HepG2 (cell line): ENCODE measurements at regions not wholly inside any gene's neighbourhood (a gene's known extent, or its start where the extent isn't known, plus 50 kb on each side); places are given as distances from the start of the nearest gene placed in this dataset.

Experiments used
- ATAC-seq: fragments of 200-7000 bp; cut with Tn5 transposase; 3 replicates; pipeline ENCODE4 v1.9.1; 2020; ENCODE audit warnings: mild to moderate bottlenecking, moderate library complexity
- BruUV-seq: library from RNA; stranded (reverse); fragments of 400-500 nt; replicated peaks from 2 replicates; lab custom pipeline; 2021; lab: Mats Ljungman, UMichigan
- CTCF ChIA-PET: fragments of 300-600 bp; formaldehyde crosslinking; extraction: SDS; loops from one replicate; lab custom pipeline; 2021; ENCODE audit warnings: low total read pairs, inconsistent platforms, low intra/inter-chr PET ratio; lab: Yijun Ruan, JAX
- POLR2A ChIA-PET: fragments of 350-600 bp; sonication (Branson Sonifier 250); formaldehyde crosslinking; loops from one replicate; lab custom pipeline; 2020; ENCODE audit warnings: antibody characterized with exemption, inconsistent platforms; lab: Yijun Ruan, JAX
- DNase-seq: peaks from one replicate; pipeline ENCODE4 v3.0.0-alpha.2; 2015; ENCODE audit warnings: low spot score
- FAIRE-seq: peaks from 3 replicates; lab custom pipeline; 2011; peaks lifted over from hg19 to GRCh38; lab: Jason Lieb, UNC
- H2AFZ ChIP-seq: one replicate; pipeline ENCODE4 v1.6.1; 2011; ENCODE audit warnings: low read length, inconsistent platforms
- H3K27ac ChIP-seq: fragments of 300-600 bp; 3 replicates; pipeline ENCODE4 v1.8.0; 2011; ENCODE audit warnings: mixed run types, mild to moderate bottlenecking, mixed read lengths, low read length, inconsistent platforms; ENCODE audit not compliant: insufficient read depth; ENCODE audit errors: extremely low read length
- H3K27me3 ChIP-seq, 2 experiments: fragments of 200-600 bp in 1 of 2; 2 replicates in 1 of 2; 3 replicates in 1 of 2; pipeline versions ENCODE4 v1.6.0 to v1.8.0; 2011; ENCODE audit warnings: low read length in 2 of 2, mild to moderate bottlenecking in 2 of 2, moderate library complexity in 2 of 2, inconsistent platforms in 1 of 2; ENCODE audit not compliant: insufficient read depth in 2 of 2, control insufficient read depth in 1 of 2
- H3K36me3 ChIP-seq, 2 experiments: fragments of 200-600 bp in 1 of 2; replicated peaks in 1 of 2; 2 replicates in 1 of 2; 3 replicates in 1 of 2; pipeline versions ENCODE4 v1.5.1 to v1.8.0; 2011; ENCODE audit warnings: low read length in 2 of 2, inconsistent platforms in 1 of 2; ENCODE audit not compliant: insufficient read depth in 2 of 2, control insufficient read depth in 1 of 2
- H3K4me1 ChIP-seq: 2 replicates; pipeline ENCODE4 v1.5.1; 2012; ENCODE audit warnings: low read length, inconsistent platforms; ENCODE audit not compliant: insufficient read depth
- H3K4me2 ChIP-seq: 2 replicates; pipeline ENCODE4 v1.6.0; 2011; ENCODE audit warnings: low read depth, low read length, inconsistent platforms
- H3K4me3 ChIP-seq, 3 experiments: fragments of 200-600 bp in 1 of 3; sonication (generic), shearing (Covaris generic) in 1 of 3; replicated peaks in 1 of 3; 2 replicates each; pipeline ENCODE4 v1.5.1; 2011 to 2016; ENCODE audit warnings: low read length in 3 of 3, inconsistent platforms in 2 of 3, low read depth in 2 of 3, mild to moderate bottlenecking in 2 of 3, control low read depth in 1 of 3, mixed read lengths in 1 of 3; ENCODE audit not compliant: insufficient read depth in 1 of 3
- H3K79me2 ChIP-seq: one replicate; pipeline ENCODE4 v1.6.1; 2011; ENCODE audit warnings: low read length, inconsistent platforms; ENCODE audit not compliant: insufficient read depth
- H3K9ac ChIP-seq: 2 replicates; pipeline ENCODE4 v1.6.0; 2011; ENCODE audit warnings: mild to moderate bottlenecking, low read depth, low read length, inconsistent platforms; ENCODE audit not compliant: insufficient read depth
- H3K9me3 ChIP-seq: 2 replicates; pipeline ENCODE4 v1.5.1; 2012; ENCODE audit warnings: mild to moderate bottlenecking, low read length
- H4K20me1 ChIP-seq: 2 replicates; pipeline ENCODE4 v1.6.0; 2011; ENCODE audit warnings: inconsistent platforms, mild to moderate bottlenecking, low read length, moderate library complexity; ENCODE audit not compliant: insufficient read depth
- ATF4 ChIP-seq, 2 experiments: fragments of 450-650 bp in 1 of 2; sonication (generic) in 1 of 2; formaldehyde crosslinking; IDR thresholded peaks; 2 replicates each; pipeline versions ENCODE4 v1.5.0 to v1.8.0; 2020 to 2022; ENCODE audit warnings: mild to moderate bottlenecking in 1 of 2, missing genetic modification reagents in 1 of 2
- GZF1 ChIP-seq: sonication (generic); formaldehyde crosslinking; IDR thresholded peaks from 2 replicates; pipeline ENCODE4 v1.5.1; 2020; ENCODE audit warnings: mild to moderate bottlenecking, missing genetic modification reagents
- JDP2 ChIP-seq: sonication (generic); formaldehyde crosslinking; IDR thresholded peaks from 2 replicates; pipeline ENCODE4 v1.8.1; 2022; ENCODE audit warnings: missing genetic modification reagents, borderline replicate concordance
- KLF16 ChIP-seq, 2 experiments: sonication (generic) in 1 of 2; formaldehyde crosslinking in 1 of 2; IDR thresholded peaks; 2 replicates each; pipeline versions ENCODE4 v1.6.1 to v1.8.0; 2016 to 2023; ENCODE audit warnings: missing genetic modification reagents in 2 of 2, missing compliant biosample characterization in 1 of 2
- LBX2 ChIP-seq: sonication (generic); formaldehyde crosslinking; IDR thresholded peaks from 2 replicates; pipeline ENCODE4 v1.5.0; 2020; ENCODE audit warnings: missing genetic modification reagents, mild to moderate bottlenecking, borderline replicate concordance
- MAFK ChIP-seq, 2 experiments: IDR thresholded peaks in 1 of 2; conservative IDR thresholded peaks in 1 of 2; 2 replicates each; pipeline ENCODE4 v1.6.1; 2011; ENCODE audit warnings: improper control_type of control experiment in 2 of 2, low read length in 2 of 2
- NR2F2 ChIP-seq: IDR thresholded peaks from 2 replicates; pipeline ENCODE4 v1.6.1; 2012; ENCODE audit warnings: low read depth, inconsistent platforms, borderline replicate concordance
- RFX3 ChIP-seq: IDR thresholded peaks from 2 replicates; pipeline ENCODE4 v1.6.1; 2016; ENCODE audit warnings: missing biosample characterization, missing genetic modification reagents
- ZFP41 ChIP-seq: sonication (generic); formaldehyde crosslinking; IDR thresholded peaks from 2 replicates; pipeline ENCODE4 v1.4.0; 2020; ENCODE audit warnings: mild to moderate bottlenecking, missing genetic modification reagents, borderline replicate concordance
- ZFY ChIP-seq: sonication (generic); formaldehyde crosslinking; IDR thresholded peaks from 2 replicates; pipeline ENCODE4 v1.4.0; 2020; ENCODE audit warnings: missing genetic modification reagents
- ZNF383 ChIP-seq: sonication (generic); formaldehyde crosslinking; IDR thresholded peaks from 2 replicates; pipeline ENCODE4 v1.4.0; 2020; ENCODE audit warnings: missing genetic modification reagents, mild to moderate bottlenecking, borderline replicate concordance
- ZNF558 ChIP-seq: sonication (generic); formaldehyde crosslinking; IDR thresholded peaks from 2 replicates; pipeline ENCODE4 v1.9.0; 2022; ENCODE audit warnings: mild to moderate bottlenecking, missing genetic modification reagents, borderline replicate concordance
- ZNF878 ChIP-seq: sonication (generic); formaldehyde crosslinking; IDR thresholded peaks from 2 replicates; pipeline ENCODE4 v1.8.1; 2023; ENCODE audit warnings: mild to moderate bottlenecking, missing genetic modification reagents, moderate library complexity
- ZXDC ChIP-seq: sonication (generic); formaldehyde crosslinking; IDR thresholded peaks from 2 replicates; pipeline ENCODE4 v1.5.0; 2020; ENCODE audit warnings: mild to moderate bottlenecking, missing genetic modification reagents
- WGBS: methylation state at CpG from one replicate; pipeline ENCODE4 v1.1.6; 2017; ENCODE audit warnings: low lambda C conversion rate; 5-methylcytosine and 5-hydroxymethylcytosine counted together
- in situ Hi-C: cut with HindIII; loops from 2 replicates; pipeline ENCODE4 v1.10.0; 2017; ENCODE audit warnings: low pct_unique_long_range_greater_than_20kb; ENCODE audit not compliant: extremely low pct_ligation_motif_present
- intact Hi-C: fragments of 100-400 bp; cut with micrococcal nuclease; formaldehyde crosslinking; loops from one replicate; pipeline ENCODE4 v1.10.0; 2022; ENCODE audit not compliant: unreplicated experiment
- TF ChIP-seq, protein P1 (sequence below): sonication (generic); formaldehyde crosslinking; IDR thresholded peaks from 2 replicates; pipeline ENCODE4 v1.5.1; 2020; ENCODE audit warnings: missing genetic modification reagents, mild to moderate bottlenecking, borderline replicate concordance
- TF ChIP-seq, protein P2 (sequence below): sonication (generic); formaldehyde crosslinking; IDR thresholded peaks from 2 replicates; pipeline ENCODE4 v1.8.0; 2022; ENCODE audit warnings: missing genetic modification reagents, mild to moderate bottlenecking, inconsistent platforms, borderline replicate concordance

GRCh38 chr6:169934699-169935347 lies 183.4 kb downstream of the ERMARD start:
- Histone ChIP-seq H3K36me3 (no peaks in the 10 kb centered on the region), H3K79me2 (no peaks in the 10 kb centered on the region), H3K4me2 (no peak overlapping the region), H2AFZ (no peak overlapping the region), H3K27ac (no peak overlapping the region), H4K20me1 (no peaks in the 10 kb centered on the region), H3K9ac (no peak overlapping the region), H3K4me3 (no peak overlapping the region), H3K9me3 (no peaks in the 10 kb centered on the region), H3K4me1 (peaks cover 4% of the 10 kb centered on the region; the same call in 1 of the 2 replicates), H3K27me3 (peaks cover 24 to 75% of the 10 kb centered on the region in 2 experiments)
- ATAC-seq (no peak), FAIRE-seq (no peak), DNase-seq (no peak)
- CTCF ChIA-PET, result no interaction called here
- intact Hi-C loops (no loop called here), in situ Hi-C loops (no loop called here)
- 51% methylated on average over 22 of the region's 22 CpGs for WGBS
- TF ChIP-seq ZNF558 (CRISPR knock-in tag) (no peak), ZNF383 (no peak), NR2F2 (no peak), JDP2 (CRISPR knock-in tag) (no peak), KLF16 (CRISPR knock-in tag; IDR thresholded peaks at IDR 0.05) (no peak), ZXDC (CRISPR knock-in tag) (no peak), GZF1 (CRISPR knock-in tag) (no peak), LBX2 (no peak), RFX3 (CRISPR knock-in tag) (no peak), MAFK (conservative IDR thresholded peaks at IDR 0.05 in 1 of 2, IDR thresholded peaks at IDR 0.05 in 1 of 2; ENCODE audit: low read length in 2 of 2) (no peak), ZFY (no peak), ZFP41 (CRISPR knock-in tag) (no peak), ZNF878 (no peak), ATF4 (CRISPR knock-in tag; IDR thresholded peaks at IDR 0.05) (no peak)
- TF ChIP-seq, protein P1, sequence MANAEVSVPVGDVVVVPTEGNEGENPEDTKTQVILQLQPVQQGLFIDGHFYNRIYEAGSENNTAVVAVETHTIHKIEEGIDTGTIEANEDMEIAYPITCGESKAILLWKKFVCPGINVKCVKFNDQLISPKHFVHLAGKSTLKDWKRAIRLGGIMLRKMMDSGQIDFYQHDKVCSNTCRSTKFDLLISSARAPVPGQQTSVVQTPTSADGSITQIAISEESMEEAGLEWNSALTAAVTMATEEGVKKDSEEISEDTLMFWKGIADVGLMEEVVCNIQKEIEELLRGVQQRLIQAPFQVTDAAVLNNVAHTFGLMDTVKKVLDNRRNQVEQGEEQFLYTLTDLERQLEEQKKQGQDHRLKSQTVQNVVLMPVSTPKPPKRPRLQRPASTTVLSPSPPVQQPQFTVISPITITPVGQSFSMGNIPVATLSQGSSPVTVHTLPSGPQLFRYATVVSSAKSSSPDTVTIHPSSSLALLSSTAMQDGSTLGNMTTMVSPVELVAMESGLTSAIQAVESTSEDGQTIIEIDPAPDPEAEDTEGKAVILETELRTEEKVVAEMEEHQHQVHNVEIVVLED (CRISPR knock-in tag), result no peak
- TF ChIP-seq, protein P2, sequence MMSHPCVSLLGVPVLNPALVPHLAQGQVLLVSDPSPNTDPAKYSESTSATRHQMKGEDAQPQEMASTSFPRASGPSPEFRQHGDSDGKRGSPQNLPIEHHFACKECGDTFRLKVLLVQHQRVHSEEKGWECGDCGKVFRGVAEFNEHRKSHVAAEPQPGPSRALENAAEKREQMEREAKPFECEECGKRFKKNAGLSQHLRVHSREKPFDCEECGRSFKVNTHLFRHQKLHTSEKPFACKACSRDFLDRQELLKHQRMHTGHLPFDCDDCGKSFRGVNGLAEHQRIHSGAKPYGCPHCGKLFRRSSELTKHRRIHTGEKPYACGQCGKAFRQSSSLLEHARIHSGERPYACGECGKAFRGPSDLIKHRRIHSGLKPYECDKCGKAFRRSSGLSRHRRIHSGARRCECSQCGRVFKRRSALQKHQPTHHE (CRISPR knock-in tag), result no peak
- no TSS peak for BruUV-seq
- POLR2A ChIA-PET, result no interaction called here
